ENCODE measurements at regions not wholly inside any gene's neighbourhood (a gene's known extent, or its start where the extent isn't known, plus 50 kb on each side); places are given as distances from the start of the nearest gene placed in this dataset.

DNA sequence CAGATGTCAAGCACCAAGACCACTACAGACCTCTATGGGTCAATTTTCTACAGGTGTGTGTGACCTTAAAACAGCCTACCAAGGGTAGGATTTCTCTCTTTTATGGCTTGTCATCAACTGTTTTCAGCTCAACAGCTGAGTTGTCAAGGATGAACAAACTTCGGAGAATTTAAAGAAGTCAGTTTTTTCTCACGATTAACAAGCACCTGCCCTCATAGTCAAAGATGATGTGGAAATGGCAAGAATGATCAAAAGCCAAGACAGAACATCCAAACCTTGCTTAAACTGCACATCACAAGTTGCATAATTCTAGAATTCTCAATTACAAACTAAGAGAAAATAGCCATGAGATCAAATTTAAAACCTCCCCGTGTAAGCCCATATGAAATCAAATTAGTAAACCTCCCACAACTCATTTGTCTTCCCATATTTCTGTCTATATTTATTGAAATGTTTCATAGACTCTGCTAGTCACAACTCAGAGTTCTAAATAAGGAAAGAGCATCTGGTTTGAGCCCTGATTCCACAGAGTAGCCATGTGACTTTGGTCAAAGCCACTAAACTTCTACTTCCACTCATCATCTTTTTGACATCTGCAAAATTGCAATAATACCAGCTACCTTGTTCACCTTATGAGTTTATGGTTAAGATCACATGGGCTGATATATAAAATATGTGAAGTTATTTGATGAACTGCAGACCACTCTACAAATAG is 521.5 kb upstream of the HTR2A start:
- no peak overlapping the region for H3K4me3 ChIP-seq (ENCODE audit: low read depth, low read length)
- TF ChIP-seq, protein P1, sequence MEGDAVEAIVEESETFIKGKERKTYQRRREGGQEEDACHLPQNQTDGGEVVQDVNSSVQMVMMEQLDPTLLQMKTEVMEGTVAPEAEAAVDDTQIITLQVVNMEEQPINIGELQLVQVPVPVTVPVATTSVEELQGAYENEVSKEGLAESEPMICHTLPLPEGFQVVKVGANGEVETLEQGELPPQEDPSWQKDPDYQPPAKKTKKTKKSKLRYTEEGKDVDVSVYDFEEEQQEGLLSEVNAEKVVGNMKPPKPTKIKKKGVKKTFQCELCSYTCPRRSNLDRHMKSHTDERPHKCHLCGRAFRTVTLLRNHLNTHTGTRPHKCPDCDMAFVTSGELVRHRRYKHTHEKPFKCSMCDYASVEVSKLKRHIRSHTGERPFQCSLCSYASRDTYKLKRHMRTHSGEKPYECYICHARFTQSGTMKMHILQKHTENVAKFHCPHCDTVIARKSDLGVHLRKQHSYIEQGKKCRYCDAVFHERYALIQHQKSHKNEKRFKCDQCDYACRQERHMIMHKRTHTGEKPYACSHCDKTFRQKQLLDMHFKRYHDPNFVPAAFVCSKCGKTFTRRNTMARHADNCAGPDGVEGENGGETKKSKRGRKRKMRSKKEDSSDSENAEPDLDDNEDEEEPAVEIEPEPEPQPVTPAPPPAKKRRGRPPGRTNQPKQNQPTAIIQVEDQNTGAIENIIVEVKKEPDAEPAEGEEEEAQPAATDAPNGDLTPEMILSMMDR (IDR thresholded peaks at IDR 0.05; ENCODE audit: borderline replicate concordance, insufficient read depth, low read depth, low read length), result no peak

DNA sequence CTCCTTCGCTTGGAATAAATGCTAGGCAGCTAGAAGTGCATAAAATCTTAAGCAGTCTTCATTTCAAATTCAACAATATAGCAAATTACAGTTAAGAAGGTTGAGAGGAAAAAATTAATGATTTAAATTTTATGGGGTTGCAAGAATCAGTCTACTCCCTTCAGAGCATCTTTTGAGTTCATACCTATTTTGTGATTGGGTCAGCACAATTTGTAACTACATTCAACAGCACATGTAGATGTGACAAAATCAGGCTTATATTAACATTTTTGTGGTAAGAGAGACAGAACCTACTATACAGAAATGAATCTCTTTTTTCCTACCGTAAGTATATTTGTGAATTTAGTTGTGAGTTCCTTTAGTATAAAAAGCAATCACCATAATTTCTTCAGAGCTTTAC is 520.6 kb upstream of the HTR2A start:
- H3K4me3 ChIP-seq (ENCODE audit: low read depth, low read length), result no peak overlapping the region
- TF ChIP-seq, protein P1 (IDR thresholded peaks at IDR 0.05; ENCODE audit: borderline replicate concordance, insufficient read depth, low read depth, low read length), result no peak

DNA sequence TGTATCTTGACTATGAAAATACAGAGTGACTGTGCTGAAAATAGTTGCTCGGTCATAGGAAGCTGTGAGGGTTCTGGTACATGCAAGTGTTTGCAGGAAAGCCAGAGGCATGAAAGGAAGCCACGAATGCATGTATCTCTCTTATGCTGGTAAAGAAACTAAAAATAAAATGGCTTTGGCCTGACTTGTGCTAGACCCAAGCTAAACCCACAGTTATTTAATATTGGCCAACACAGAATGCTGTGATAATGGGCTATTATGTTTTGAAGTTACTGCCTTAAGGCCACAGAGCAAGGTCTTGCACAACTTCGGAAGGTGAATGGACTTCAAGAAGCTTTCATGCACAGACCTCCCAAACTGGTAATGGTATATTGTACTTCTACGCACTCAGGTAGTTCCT is 518.2 kb upstream of the HTR2A start:
- TF ChIP-seq, protein P1 (IDR thresholded peaks at IDR 0.05; ENCODE audit: borderline replicate concordance, insufficient read depth, low read depth, low read length), result no peak
- H3K4me3 ChIP-seq (ENCODE audit: low read depth, low read length), result no peak overlapping the region

DNA sequence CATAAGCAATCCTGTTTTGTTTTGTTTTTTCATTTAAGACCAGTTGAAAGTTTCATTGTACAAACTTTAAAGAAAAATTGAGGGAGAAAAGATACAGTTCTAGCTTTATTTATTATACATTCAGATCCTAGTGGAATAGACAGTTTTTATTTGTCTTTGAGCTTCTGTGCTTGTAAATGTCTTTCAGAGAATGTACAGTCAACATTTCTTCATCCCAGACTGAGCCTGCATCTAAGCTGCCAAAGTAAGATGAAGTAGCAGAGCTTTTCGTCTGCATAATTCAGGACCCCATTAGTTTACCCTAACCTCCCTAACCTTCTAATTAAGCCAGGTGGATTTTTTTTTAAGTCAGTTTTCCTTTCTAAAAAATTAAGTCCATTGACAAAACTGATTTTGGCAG is 516.7 kb upstream of the HTR2A start:
- no peak overlapping the region for H3K4me3 ChIP-seq (ENCODE audit: low read depth, low read length)
- TF ChIP-seq, protein P1 (IDR thresholded peaks at IDR 0.05; ENCODE audit: borderline replicate concordance, insufficient read depth, low read depth, low read length), result no peak

DNA sequence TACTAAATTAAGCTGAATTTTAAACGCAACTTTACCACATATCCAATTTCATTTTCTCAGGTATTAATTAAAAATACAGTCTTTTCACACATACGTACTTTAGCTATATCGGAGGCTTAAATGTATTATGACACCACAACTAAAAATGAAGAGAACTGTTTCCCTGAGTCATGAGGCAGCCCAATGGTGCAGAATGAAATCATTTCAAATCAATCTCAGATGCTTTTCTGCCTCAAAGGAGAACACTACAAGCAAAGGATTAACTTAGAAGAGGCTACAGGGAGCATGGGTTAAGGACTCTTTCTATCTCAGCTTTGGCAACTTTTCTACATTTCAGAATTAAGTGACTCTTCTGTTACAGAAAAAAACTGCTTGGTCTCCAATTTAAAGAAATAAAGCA is 516.3 kb upstream of the HTR2A start:
- H3K4me3 ChIP-seq (ENCODE audit: low read depth, low read length), result no peak overlapping the region
- TF ChIP-seq, protein P1 (IDR thresholded peaks at IDR 0.05; ENCODE audit: borderline replicate concordance, insufficient read depth, low read depth, low read length), result no peak

DNA sequence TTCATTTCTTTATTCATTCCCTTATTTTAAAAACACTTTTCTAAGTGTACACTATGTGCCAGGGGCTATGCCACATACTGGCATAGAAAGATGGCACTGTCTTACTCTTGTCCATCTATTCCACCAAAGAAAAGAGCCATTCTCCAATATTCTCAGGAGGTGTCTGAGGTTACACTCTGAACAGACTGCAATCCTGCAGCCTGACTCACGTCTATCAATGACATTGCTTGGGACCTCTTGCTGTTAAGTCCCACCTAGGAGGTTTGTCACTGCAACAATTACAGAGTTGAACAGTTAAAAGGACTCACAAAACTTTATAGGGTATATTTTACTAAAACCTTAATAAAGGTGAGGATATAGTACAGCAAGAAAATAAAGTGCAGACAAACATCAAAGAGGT is 512.9 kb upstream of the HTR2A start:
- no peak overlapping the region for H3K4me3 ChIP-seq (ENCODE audit: low read depth, low read length)
- TF ChIP-seq, protein P1 (IDR thresholded peaks at IDR 0.05; ENCODE audit: borderline replicate concordance, insufficient read depth, low read depth, low read length), result no peak

DNA sequence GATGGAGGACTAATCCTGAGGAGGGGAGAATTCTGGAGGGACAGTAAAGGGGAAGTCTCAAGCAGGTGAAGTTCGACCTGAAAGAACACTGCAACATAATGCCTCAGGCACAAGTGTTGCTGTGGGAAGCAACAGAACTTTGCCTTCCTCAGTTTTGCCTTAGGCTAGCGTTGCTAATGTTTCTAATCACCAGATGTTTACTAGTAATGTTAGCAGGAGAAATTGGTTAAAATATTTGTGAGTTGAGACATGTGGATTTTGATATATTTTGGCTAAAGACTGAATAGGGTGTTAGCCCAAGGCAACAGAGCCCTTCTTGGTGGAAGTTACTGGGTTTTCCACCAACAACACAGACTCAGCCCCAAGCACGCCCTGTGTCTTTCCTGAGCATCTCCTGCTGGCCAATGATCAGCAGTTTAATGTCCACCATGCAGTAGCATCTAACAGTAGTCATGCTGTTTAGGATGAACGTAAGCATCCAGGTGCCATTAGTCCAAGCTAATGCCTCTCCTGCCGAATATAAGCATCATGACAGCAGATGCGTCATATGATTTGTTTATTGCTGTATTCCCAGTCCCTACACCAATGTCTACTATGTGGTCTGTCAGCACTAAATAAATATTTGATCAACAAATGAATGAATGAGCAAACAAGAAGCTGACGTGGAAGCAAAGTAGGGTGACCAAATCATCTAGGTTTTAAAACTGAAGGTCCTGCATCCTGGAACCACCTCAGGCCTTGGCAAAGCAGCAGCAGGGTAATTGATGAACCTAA is 511.9 kb upstream of the HTR2A start:
- TF ChIP-seq, protein P1 (IDR thresholded peaks at IDR 0.05; ENCODE audit: borderline replicate concordance, insufficient read depth, low read depth, low read length), result no peak

More for the DNA sequence above, 511.9 kb upstream of the HTR2A start:
- H3K4me3 ChIP-seq (ENCODE audit: low read depth, low read length), result no peak overlapping the region

Data from GM12875 (cell line).